PFSK-1 (cell line): ENCODE measurements at regions not wholly inside any gene's neighbourhood (a gene's known extent, or its start where the extent isn't known, plus 50 kb on each side); places are given as distances from the start of the nearest gene placed in this dataset.

Source experiments
- FOXP2 ChIP-seq: optimal IDR thresholded peaks from 2 replicates; pipeline ENCODE3; 2011; ENCODE audit warnings: borderline replicate concordance, control low read depth, inconsistent platforms; ENCODE audit not compliant: insufficient read depth; ENCODE audit errors: extremely low read length, extremely low read depth
- POLR2AphosphoS5 ChIP-seq: IDR thresholded peaks from 2 replicates; pipeline ENCODE4 v1.6.1; 2012; ENCODE audit warnings: low read depth, mild to moderate bottlenecking, control low read depth, low read length, moderate library complexity
- REST ChIP-seq, 2 experiments: IDR thresholded peaks; 2 replicates each; pipeline versions ENCODE4 v1.6.1 to v1.8.0; 2011 to 2012; ENCODE audit warnings: low read depth in 2 of 2, low read length in 2 of 2, control low read depth in 1 of 2, inconsistent platforms in 1 of 2, mild to moderate bottlenecking in 1 of 2, moderate library complexity in 1 of 2; ENCODE audit not compliant: insufficient read depth in 1 of 2
- SIN3A ChIP-seq: IDR thresholded peaks from 2 replicates; pipeline ENCODE4 v1.6.1; 2012; ENCODE audit warnings: mild to moderate bottlenecking, low read length, moderate library complexity, borderline replicate concordance; ENCODE audit not compliant: insufficient read depth
- TAF1 ChIP-seq: IDR thresholded peaks from 2 replicates; pipeline ENCODE4 v1.6.1; 2012; ENCODE audit warnings: low read length, control low read depth, borderline replicate concordance; ENCODE audit not compliant: insufficient read depth

- TF ChIP-seq SIN3A: no peak
- TF ChIP-seq TAF1: no peak
- TF ChIP-seq POLR2AphosphoS5: no peak
- TF ChIP-seq FOXP2: no peak
- TF ChIP-seq REST (IDR thresholded peaks at IDR 0.05; ENCODE audit: insufficient read depth in 1 of 2, low read depth in 2 of 2, low read length in 2 of 2): no peak
Observed at GRCh38 chr20:41746635-41747034, 128.5 kb upstream of the CHD6 start.

GRCh38 chr20:41738604-41739206 lies 120.5 kb upstream of the CHD6 start:
- TF ChIP-seq SIN3A (no peak), REST (IDR thresholded peaks at IDR 0.05; ENCODE audit: insufficient read depth in 1 of 2, low read depth in 2 of 2, low read length in 2 of 2) (no peak), TAF1 (no peak), POLR2AphosphoS5 (no peak), FOXP2 (no peak)

- TF ChIP-seq SIN3A (no peak), POLR2AphosphoS5 (no peak), REST (IDR thresholded peaks at IDR 0.05; ENCODE audit: insufficient read depth in 1 of 2, low read depth in 2 of 2, low read length in 2 of 2) (no peak), FOXP2 (no peak), TAF1 (no peak)
Observed at GRCh38 chr20:41735949-41736348, 117.8 kb upstream of the CHD6 start.

GRCh38 chr20:41734506-41734945 lies 116.3 kb upstream of the CHD6 start:
- TF ChIP-seq SIN3A: no peak
- TF ChIP-seq POLR2AphosphoS5: no peak
- TF ChIP-seq REST (IDR thresholded peaks at IDR 0.05; ENCODE audit: insufficient read depth in 1 of 2, low read depth in 2 of 2, low read length in 2 of 2): no peak
- TF ChIP-seq TAF1: no peak
- no peak for TF ChIP-seq FOXP2
